Panc1 (cell line): ENCODE measurements at regions not wholly inside any gene's neighbourhood (a gene's known extent, or its start where the extent isn't known, plus 50 kb on each side); places are given as distances from the start of the nearest gene placed in this dataset.
A peak's percentile ranks its signal among the peaks of the same experiment; 100 is the strongest.

ENCODE experiments used
- ATAC-seq: fragments of 200-7000 bp; cut with Tn5 transposase; 2 replicates; pipeline ENCODE4 v1.9.1; 2020; ENCODE audit warnings: mild to moderate bottlenecking, moderate library complexity
- BruUV-seq: library from RNA; stranded (reverse); fragments of 400-500 nt; replicated peaks from 2 replicates; lab custom pipeline; 2021; lab: Mats Ljungman, UMichigan
- CTCF ChIA-PET: fragments of 300-600 bp; sonication (Branson Sonifier 250); formaldehyde crosslinking; loops from one replicate; lab custom pipeline; 2022; ENCODE audit warnings: antibody characterized with exemption; lab: Charles Lee
- POLR2A ChIA-PET: fragments of 300-600 bp; sonication (Branson Sonifier 250); formaldehyde crosslinking; loops from one replicate; lab custom pipeline; 2022; ENCODE audit warnings: antibody characterized with exemption; lab: Charles Lee
- DNase-seq: peaks from one replicate; pipeline ENCODE4 v3.0.0-alpha.2; 2010; ENCODE audit warnings: low read depth, low spot score
- H3K27ac ChIP-seq: 2 replicates; pipeline ENCODE4 v1.5.1; 2011; ENCODE audit warnings: mild to moderate bottlenecking, low read length, inconsistent platforms
- H3K27me3 ChIP-seq: fragments of 200-500 bp; sonication (Bioruptor generic); 2 replicates; pipeline ENCODE4 v1.6.0; 2014; ENCODE audit warnings: low read length, inconsistent platforms; ENCODE audit not compliant: control insufficient read depth, insufficient read depth
- H3K36me3 ChIP-seq: fragments of 200-500 bp; sonication (Bioruptor generic); 2 replicates; pipeline ENCODE4 v1.5.1; 2014; ENCODE audit warnings: inconsistent platforms, mild to moderate bottlenecking, low read length, moderate library complexity; ENCODE audit not compliant: control insufficient read depth, insufficient read depth
- H3K4me1 ChIP-seq: 2 replicates; pipeline ENCODE4 v1.5.1; 2011; ENCODE audit warnings: inconsistent platforms, mild to moderate bottlenecking, low read length, moderate library complexity; ENCODE audit not compliant: control insufficient read depth, insufficient read depth
- H3K4me3 ChIP-seq, 2 experiments: 2 replicates each; pipeline ENCODE4 v1.5.1; 2011 to 2012; ENCODE audit warnings: low read depth in 2 of 2, low read length in 2 of 2, mild to moderate bottlenecking in 2 of 2, inconsistent platforms in 1 of 2, moderate library complexity in 1 of 2
- H3K9me3 ChIP-seq: fragments of 200-500 bp; sonication (Bioruptor generic); 2 replicates; pipeline ENCODE4 v1.5.1; 2014; ENCODE audit warnings: low read depth, mild to moderate bottlenecking, inconsistent platforms, low read length, moderate library complexity; ENCODE audit not compliant: control insufficient read depth, insufficient read depth
- POLR2AphosphoS5 ChIP-seq: IDR thresholded peaks from 2 replicates; pipeline ENCODE4 v1.6.1; 2012; ENCODE audit warnings: mild to moderate bottlenecking, low read depth, low read length, moderate library complexity
- SIN3A ChIP-seq: IDR thresholded peaks from 2 replicates; pipeline ENCODE4 v1.6.1; 2012; ENCODE audit warnings: low read depth, mild to moderate bottlenecking, low read length, moderate library complexity, borderline replicate concordance; ENCODE audit not compliant: insufficient read depth
- TCF7L2 ChIP-seq: IDR thresholded peaks from 2 replicates; pipeline ENCODE4 v1.6.1; 2011; ENCODE audit warnings: mild to moderate bottlenecking, low read depth, low read length, inconsistent platforms
- in situ Hi-C: cut with HindIII; loops from 2 replicates; pipeline ENCODE4 v1.10.0; 2016; ENCODE audit warnings: low sequenced_read_pairs, low pct_unique_long_range_greater_than_20kb
- intact Hi-C: fragments of 100-400 bp; cut with micrococcal nuclease; formaldehyde crosslinking; loops from one replicate; pipeline ENCODE4 v1.10.0; 2022; ENCODE audit not compliant: unreplicated experiment
- TF ChIP-seq, protein P1 (sequence below), 2 experiments: IDR thresholded peaks; 2 replicates each; pipeline ENCODE4 v1.6.1; 2011 to 2012; ENCODE audit warnings: low read depth in 2 of 2, control low read depth in 1 of 2, low read length in 1 of 2, mild to moderate bottlenecking in 1 of 2, moderate library complexity in 1 of 2; ENCODE audit not compliant: insufficient read depth in 1 of 2
- TF ChIP-seq, protein P2 (sequence below): fragments of 450-650 bp; IDR thresholded peaks from 2 replicates; pipeline ENCODE4 v1.5.1; 2017; ENCODE audit warnings: mild to moderate bottlenecking

DNA sequence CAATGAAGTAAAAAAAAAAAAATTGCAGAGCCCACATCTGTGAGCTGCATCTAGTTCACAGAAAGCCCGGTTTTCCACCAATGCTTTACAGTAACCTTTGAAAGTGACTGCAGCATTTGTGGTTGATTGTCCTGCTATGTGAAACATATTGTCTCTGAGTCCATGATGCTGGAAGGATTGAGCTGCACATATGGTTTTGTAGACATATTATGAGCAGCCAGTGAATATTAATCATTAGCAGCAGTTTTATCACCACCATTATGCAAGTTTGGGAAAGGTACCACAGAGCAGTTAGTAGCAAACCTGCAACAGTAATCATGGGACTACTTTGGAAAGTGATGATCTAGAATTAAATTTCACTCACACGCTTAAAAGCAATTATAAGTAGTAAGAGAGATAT, 151.5 kb upstream of the PRICKLE1 start:
- ChIA-PET POLR2A (no interaction called here), CTCF (no interaction called here)

DNA sequence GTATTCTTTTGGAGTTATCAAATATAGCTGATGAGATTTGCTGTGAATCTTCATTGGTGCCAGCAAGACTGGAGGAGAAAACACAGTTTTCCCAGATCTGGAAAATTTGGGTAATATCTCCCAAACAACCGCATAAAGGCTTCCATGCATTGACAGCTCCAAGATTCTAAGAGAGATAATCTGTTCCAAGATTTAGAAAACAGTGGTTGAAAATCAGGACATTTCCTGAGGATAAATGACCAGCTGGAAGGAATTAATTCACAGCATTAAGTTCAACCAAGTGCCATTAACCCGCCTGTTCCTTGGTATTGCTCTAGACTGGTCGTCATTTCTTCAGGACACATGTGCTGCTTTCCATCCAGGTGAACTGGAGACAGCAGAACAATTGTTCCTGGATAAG, 147.9 kb upstream of the PRICKLE1 start:
- peak overlapping the region; percentile 39; the same call in 1 of the 2 replicates for H3K27ac ChIP-seq
- peaks cover 3% of the 10 kb centered on the region; the same call in 1 of the 2 replicates for H3K4me1 ChIP-seq
- no TSS peak for BruUV-seq
- no peaks in the 10 kb centered on the region for H3K27me3 ChIP-seq
- no peak overlapping the region for H3K4me3 ChIP-seq
- in situ Hi-C loops: no loop called here
- DNase-seq (no peak), ATAC-seq (no peak)
- CTCF ChIA-PET: no interaction called here
- no peaks in the 10 kb centered on the region for H3K9me3 ChIP-seq
- no peaks in the 10 kb centered on the region for H3K36me3 ChIP-seq
- intact Hi-C loops: no loop called here
- POLR2A ChIA-PET: no interaction called here
- TF ChIP-seq TCF7L2 (no peak), POLR2AphosphoS5 (no peak), SIN3A (no peak)
- TF ChIP-seq, protein P1, sequence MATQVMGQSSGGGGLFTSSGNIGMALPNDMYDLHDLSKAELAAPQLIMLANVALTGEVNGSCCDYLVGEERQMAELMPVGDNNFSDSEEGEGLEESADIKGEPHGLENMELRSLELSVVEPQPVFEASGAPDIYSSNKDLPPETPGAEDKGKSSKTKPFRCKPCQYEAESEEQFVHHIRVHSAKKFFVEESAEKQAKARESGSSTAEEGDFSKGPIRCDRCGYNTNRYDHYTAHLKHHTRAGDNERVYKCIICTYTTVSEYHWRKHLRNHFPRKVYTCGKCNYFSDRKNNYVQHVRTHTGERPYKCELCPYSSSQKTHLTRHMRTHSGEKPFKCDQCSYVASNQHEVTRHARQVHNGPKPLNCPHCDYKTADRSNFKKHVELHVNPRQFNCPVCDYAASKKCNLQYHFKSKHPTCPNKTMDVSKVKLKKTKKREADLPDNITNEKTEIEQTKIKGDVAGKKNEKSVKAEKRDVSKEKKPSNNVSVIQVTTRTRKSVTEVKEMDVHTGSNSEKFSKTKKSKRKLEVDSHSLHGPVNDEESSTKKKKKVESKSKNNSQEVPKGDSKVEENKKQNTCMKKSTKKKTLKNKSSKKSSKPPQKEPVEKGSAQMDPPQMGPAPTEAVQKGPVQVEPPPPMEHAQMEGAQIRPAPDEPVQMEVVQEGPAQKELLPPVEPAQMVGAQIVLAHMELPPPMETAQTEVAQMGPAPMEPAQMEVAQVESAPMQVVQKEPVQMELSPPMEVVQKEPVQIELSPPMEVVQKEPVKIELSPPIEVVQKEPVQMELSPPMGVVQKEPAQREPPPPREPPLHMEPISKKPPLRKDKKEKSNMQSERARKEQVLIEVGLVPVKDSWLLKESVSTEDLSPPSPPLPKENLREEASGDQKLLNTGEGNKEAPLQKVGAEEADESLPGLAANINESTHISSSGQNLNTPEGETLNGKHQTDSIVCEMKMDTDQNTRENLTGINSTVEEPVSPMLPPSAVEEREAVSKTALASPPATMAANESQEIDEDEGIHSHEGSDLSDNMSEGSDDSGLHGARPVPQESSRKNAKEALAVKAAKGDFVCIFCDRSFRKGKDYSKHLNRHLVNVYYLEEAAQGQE (IDR thresholded peaks at IDR 0.05; ENCODE audit: insufficient read depth in 1 of 2, low read depth in 2 of 2, low read length in 1 of 2): no peak
- TF ChIP-seq, protein P2, sequence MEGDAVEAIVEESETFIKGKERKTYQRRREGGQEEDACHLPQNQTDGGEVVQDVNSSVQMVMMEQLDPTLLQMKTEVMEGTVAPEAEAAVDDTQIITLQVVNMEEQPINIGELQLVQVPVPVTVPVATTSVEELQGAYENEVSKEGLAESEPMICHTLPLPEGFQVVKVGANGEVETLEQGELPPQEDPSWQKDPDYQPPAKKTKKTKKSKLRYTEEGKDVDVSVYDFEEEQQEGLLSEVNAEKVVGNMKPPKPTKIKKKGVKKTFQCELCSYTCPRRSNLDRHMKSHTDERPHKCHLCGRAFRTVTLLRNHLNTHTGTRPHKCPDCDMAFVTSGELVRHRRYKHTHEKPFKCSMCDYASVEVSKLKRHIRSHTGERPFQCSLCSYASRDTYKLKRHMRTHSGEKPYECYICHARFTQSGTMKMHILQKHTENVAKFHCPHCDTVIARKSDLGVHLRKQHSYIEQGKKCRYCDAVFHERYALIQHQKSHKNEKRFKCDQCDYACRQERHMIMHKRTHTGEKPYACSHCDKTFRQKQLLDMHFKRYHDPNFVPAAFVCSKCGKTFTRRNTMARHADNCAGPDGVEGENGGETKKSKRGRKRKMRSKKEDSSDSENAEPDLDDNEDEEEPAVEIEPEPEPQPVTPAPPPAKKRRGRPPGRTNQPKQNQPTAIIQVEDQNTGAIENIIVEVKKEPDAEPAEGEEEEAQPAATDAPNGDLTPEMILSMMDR: no peak

More for the DNA sequence above, 151.5 kb upstream of the PRICKLE1 start:
- no TSS peak for BruUV-seq
- intact Hi-C loops (no loop called here), in situ Hi-C loops (no loop called here)
- DNase-seq (no peak), ATAC-seq (no peak)
- Histone ChIP-seq H3K4me1 (peaks cover 14% of the 10 kb centered on the region), H3K27me3 (no peaks in the 10 kb centered on the region), H3K9me3 (no peaks in the 10 kb centered on the region), H3K27ac (no peak overlapping the region; the same call in 1 of the 2 replicates), H3K36me3 (no peaks in the 10 kb centered on the region), H3K4me3 (no peak overlapping the region)
- TF ChIP-seq, protein P2: no peak
- TF ChIP-seq SIN3A (no peak), POLR2AphosphoS5 (no peak), TCF7L2 (no peak)
- TF ChIP-seq, protein P1 (IDR thresholded peaks at IDR 0.05; ENCODE audit: insufficient read depth in 1 of 2, low read depth in 2 of 2, low read length in 1 of 2): no peak
